Endothelial cell of umbilical vein (primary cell): ENCODE measurements at regions not wholly inside any gene's neighbourhood (a gene's known extent, or its start where the extent isn't known, plus 50 kb on each side); places are given as distances from the start of the nearest gene placed in this dataset.

ENCODE experiments used
- BruUV-seq: library from RNA; stranded (reverse); fragments of 400-500 nt; replicated peaks from 2 replicates; lab custom pipeline; 2021; lab: Mats Ljungman, UMichigan
- CTCF ChIA-PET: fragments of 300-600, 350-600 bp; sonication (Branson Sonifier 250); formaldehyde crosslinking; loops from one replicate; lab custom pipeline; 2021; ENCODE audit warnings: antibody characterized with exemption, inconsistent platforms; lab: Charles Lee
- POLR2A ChIA-PET: fragments of 300-600, 350-600 bp; sonication (Branson Sonifier 250); formaldehyde crosslinking; loops from one replicate; lab custom pipeline; 2021; ENCODE audit warnings: antibody characterized with exemption, inconsistent platforms; lab: Charles Lee
- DNase-seq: peaks from one replicate; pipeline ENCODE4 v3.0.0-alpha.2; 2011; ENCODE audit warnings: low read depth, low spot score
- FAIRE-seq: peaks from 2 replicates; lab custom pipeline; 2011; peaks lifted over from hg19 to GRCh38; lab: Jason Lieb, UNC
- H2AFZ ChIP-seq: 2 replicates; pipeline ENCODE4 v1.6.0; 2012; ENCODE audit warnings: low read depth, low read length, control low read depth, inconsistent platforms
- H3K27ac ChIP-seq: 2 replicates; pipeline ENCODE4 v1.5.1; 2011; ENCODE audit warnings: low read depth, mild to moderate bottlenecking, control low read depth, low read length, moderate library complexity; ENCODE audit not compliant: insufficient read depth
- H3K27me3 ChIP-seq, 2 experiments: 2 replicates each; pipeline versions ENCODE4 v1.6.0 to v1.6.1; 2011; ENCODE audit warnings: low read length in 2 of 2, mixed read lengths in 1 of 2; ENCODE audit not compliant: control insufficient read depth in 2 of 2, insufficient read depth in 2 of 2
- H3K36me3 ChIP-seq, 2 experiments: 2 replicates in 1 of 2; 3 replicates in 1 of 2; pipeline ENCODE4 v1.5.1; 2011; ENCODE audit warnings: low read length in 2 of 2, mild to moderate bottlenecking in 1 of 2, moderate library complexity in 1 of 2; ENCODE audit not compliant: control insufficient read depth in 2 of 2, insufficient read depth in 2 of 2; ENCODE audit errors: extremely low read depth in 1 of 2
- H3K4me1 ChIP-seq: 3 replicates; pipeline ENCODE4 v1.5.1; 2011; ENCODE audit warnings: mild to moderate bottlenecking, low read length; ENCODE audit not compliant: control insufficient read depth, insufficient read depth; ENCODE audit errors: extremely low read depth
- H3K4me2 ChIP-seq: 2 replicates; pipeline ENCODE4 v1.6.1; 2011; ENCODE audit warnings: low read length, control low read depth, mixed read lengths; ENCODE audit not compliant: insufficient read depth
- H3K4me3 ChIP-seq, 3 experiments: fragments of 200-600 bp in 1 of 3; sonication (generic), shearing (Covaris generic) in 1 of 3; replicated peaks in 1 of 3; 2 replicates each; pipeline ENCODE4 v1.5.1; 2011 to 2016; ENCODE audit warnings: control low read depth in 3 of 3, low read length in 3 of 3, mild to moderate bottlenecking in 2 of 3, inconsistent platforms in 1 of 3, low read depth in 1 of 3, moderate library complexity in 1 of 3; ENCODE audit not compliant: insufficient read depth in 1 of 3
- H3K79me2 ChIP-seq: 2 replicates; pipeline ENCODE4 v1.6.0; 2012; ENCODE audit warnings: low read length, inconsistent platforms; ENCODE audit not compliant: control insufficient read depth, insufficient read depth
- H3K9ac ChIP-seq: replicated peaks from 2 replicates; pipeline ENCODE3; 2011; ENCODE audit warnings: low read length, control low read depth; ENCODE audit not compliant: insufficient read depth; ENCODE audit errors: extremely low read depth
- H3K9me1 ChIP-seq: replicated peaks from 3 replicates; pipeline ENCODE4 v1.6.0; 2011; ENCODE audit warnings: mild to moderate bottlenecking, low read length; ENCODE audit not compliant: control insufficient read depth, insufficient read depth; ENCODE audit errors: extremely low read depth
- H3K9me3 ChIP-seq: replicated peaks from 2 replicates; pipeline ENCODE4 v1.5.1; 2012; ENCODE audit warnings: low read length, inconsistent platforms; ENCODE audit not compliant: control insufficient read depth, insufficient read depth
- H4K20me1 ChIP-seq: replicated peaks from 2 replicates; pipeline ENCODE3; 2011; ENCODE audit warnings: mild to moderate bottlenecking, low read length; ENCODE audit not compliant: control insufficient read depth, insufficient read depth; ENCODE audit errors: extremely low read depth
- CTCF ChIP-seq, 2 donors: IDR thresholded peaks; 1 replicate in 1 of 2; 2 replicates in 1 of 2; pipeline ENCODE4 v1.5.1; 2011; ENCODE audit warnings: low read length in 2 of 2, mild to moderate bottlenecking in 2 of 2, moderate library complexity in 2 of 2, control low read depth in 1 of 2, inconsistent platforms in 1 of 2, low read depth in 1 of 2; ENCODE audit not compliant: insufficient read depth in 1 of 2; ENCODE audit errors: extremely low read depth in 1 of 2
- EZH2 ChIP-seq: IDR thresholded peaks from 2 replicates; pipeline ENCODE4 v1.6.1; 2012; ENCODE audit warnings: borderline replicate concordance, low read depth, mild to moderate bottlenecking, moderate library complexity, low read length, inconsistent platforms; ENCODE audit not compliant: severe bottlenecking
- FOS ChIP-seq: IDR thresholded peaks from 2 replicates; pipeline ENCODE4 v1.6.1; 2011; ENCODE audit warnings: mild to moderate bottlenecking, low read length, moderate library complexity, borderline replicate concordance; ENCODE audit not compliant: insufficient read depth
- GATA2 ChIP-seq: IDR thresholded peaks from 2 replicates; pipeline ENCODE4 v1.7.0; 2011; ENCODE audit warnings: low read depth, mild to moderate bottlenecking, moderate library complexity, mixed read lengths, low read length; ENCODE audit not compliant: insufficient read length, insufficient read depth
- JUN ChIP-seq: IDR thresholded peaks from 2 replicates; pipeline ENCODE4 v1.6.1; 2011; ENCODE audit warnings: borderline replicate concordance, low read depth; ENCODE audit not compliant: insufficient read length, insufficient read depth
- MAX ChIP-seq: IDR thresholded peaks from 2 replicates; pipeline ENCODE4 v1.6.1; 2011; ENCODE audit not compliant: insufficient read depth, insufficient read length
- MYC ChIP-seq: IDR thresholded peaks from one replicate; pipeline ENCODE4 v1.6.1; 2011; ENCODE audit warnings: mild to moderate bottlenecking, low read depth, low read length
- POLR2A ChIP-seq: IDR thresholded peaks from 2 replicates; pipeline ENCODE4 v1.6.1; 2012; ENCODE audit warnings: low read depth, mild to moderate bottlenecking, control low read depth, low read length
- POLR2AphosphoS5 ChIP-seq: IDR thresholded peaks from 2 replicates; pipeline ENCODE4 v1.6.1; 2012; ENCODE audit warnings: low read depth, mild to moderate bottlenecking, control low read depth, low read length, moderate library complexity; ENCODE audit not compliant: insufficient read depth
- dilution Hi-C: fragments of 300-500 bp; cut with MboI; formaldehyde crosslinking; loops from one replicate; pipeline ENCODE4 v1.15.0; 2019; ENCODE audit warnings: low sequenced_read_pairs; ENCODE audit not compliant: extremely low pct_ligation_motif_present
- intact Hi-C: fragments of 100-400 bp; cut with micrococcal nuclease; formaldehyde crosslinking; loops from one replicate; pipeline ENCODE4 v1.10.0; 2022

GRCh38 chr3:86673991-86674390 lies 317.0 kb downstream of the VGLL3 start:
- TF ChIP-seq GATA2 (no peak), JUN (no peak), POLR2AphosphoS5 (no peak), POLR2A (no peak), FOS (no peak), MYC (no peak), MAX (no peak)
- H4K20me1 ChIP-seq, result no peaks in the 10 kb centered on the region
- no peak overlapping the region for H2AFZ ChIP-seq
- H3K79me2 ChIP-seq, result no peaks in the 10 kb centered on the region
- CTCF ChIA-PET, result no interaction called here
- dilution Hi-C loops (no loop called here), intact Hi-C loops (no loop called here)
- no peaks in the 10 kb centered on the region for H3K4me1 ChIP-seq
- no peaks in the 10 kb centered on the region for H3K36me3 ChIP-seq
- H3K9ac ChIP-seq, result no peak overlapping the region
- BruUV-seq, result no TSS peak
- DNase-seq (no peak), FAIRE-seq (no peak)
- no peak overlapping the region for H3K27ac ChIP-seq
- H3K4me3 ChIP-seq, result no peak overlapping the region
- H3K9me3 ChIP-seq, result no peaks in the 10 kb centered on the region
- H3K9me1 ChIP-seq, result no peaks in the 10 kb centered on the region
- POLR2A ChIA-PET, result no interaction called here
- H3K27me3 ChIP-seq, result no peaks in the 10 kb centered on the region
- no peak overlapping the region for H3K4me2 ChIP-seq

- H3K36me3 ChIP-seq, result no peaks in the 10 kb centered on the region
- intact Hi-C loops, result no loop called here
- no TSS peak for BruUV-seq
- CTCF ChIA-PET, result interaction anchor here (1.3 kb wide), 1 partner anchor 10 kb away, joined by 3 read pairs; no protein-coding TSS in a partner anchor
- no peak overlapping the region for H3K4me2 ChIP-seq
- H3K9me3 ChIP-seq, result peaks cover 3% of the 10 kb centered on the region
- dilution Hi-C loops, result no loop called here
- POLR2A ChIA-PET, result no interaction called here
- TF ChIP-seq MAX, result no peak
- TF ChIP-seq MYC, result no peak
- no peak for TF ChIP-seq FOS
- no peak for TF ChIP-seq CTCF (IDR thresholded peaks at IDR 0.05; ENCODE audit: extremely low read depth in 1 of 2, insufficient read depth in 1 of 2, low read depth in 1 of 2, low read length in 2 of 2)
- no peak for TF ChIP-seq POLR2A
- no peak for TF ChIP-seq JUN
- TF ChIP-seq GATA2, result no peak
- no peak for TF ChIP-seq POLR2AphosphoS5
- TF ChIP-seq EZH2, result no peak
- H3K4me3 ChIP-seq, result no peak overlapping the region
- H2AFZ ChIP-seq, result no peak overlapping the region
- no peak overlapping the region for H3K9ac ChIP-seq
- no peak for FAIRE-seq
- no peaks in the 10 kb centered on the region for H3K79me2 ChIP-seq
- no peaks in the 10 kb centered on the region for H4K20me1 ChIP-seq
- no peaks in the 10 kb centered on the region for H3K9me1 ChIP-seq
- DNase-seq, result no peak
- H3K27ac ChIP-seq, result no peak overlapping the region
- no peaks in the 10 kb centered on the region for H3K4me1 ChIP-seq
- H3K27me3 ChIP-seq, result no peaks in the 10 kb centered on the region
Observed at GRCh38 chr3:86661817-86662216, 329.1 kb downstream of the VGLL3 start.
